OCI-LY1 (cell line): ENCODE measurements at regions not wholly inside any gene's neighbourhood (a gene's known extent, or its start where the extent isn't known, plus 50 kb on each side); places are given as distances from the start of the nearest gene placed in this dataset.

Source experiments
- H2AFZ ChIP-seq: fragments of 200-600 bp; sonication (generic), shearing (Covaris generic); 2 replicates; pipeline ENCODE4 v1.6.0; 2014; ENCODE audit warnings: antibody characterized with exemption, mild to moderate bottlenecking, low read length
- H3F3A ChIP-seq: fragments of 200-600 bp; sonication (generic), shearing (Covaris generic); 2 replicates; pipeline ENCODE4 v1.6.0; 2014; ENCODE audit warnings: mild to moderate bottlenecking, antibody characterized with exemption, low read length, moderate library complexity; ENCODE audit not compliant: insufficient read depth
- H3K27ac ChIP-seq: fragments of 200-600 bp; sonication (generic); 2 replicates; pipeline ENCODE4 v1.5.1; 2014; ENCODE audit warnings: low read length, mixed run types, mild to moderate bottlenecking, low read depth; ENCODE audit not compliant: poor library complexity, severe bottlenecking
- H3K27me3 ChIP-seq: fragments of 200-600 bp; sonication (generic); 2 replicates; pipeline ENCODE4 v1.6.0; 2014; ENCODE audit warnings: antibody characterized with exemption, mild to moderate bottlenecking, low read length, moderate library complexity; ENCODE audit not compliant: insufficient read depth
- H3K36me3 ChIP-seq: fragments of 200-600 bp; sonication (generic); 2 replicates; pipeline ENCODE4 v1.6.1; 2014; ENCODE audit warnings: mild to moderate bottlenecking, antibody characterized with exemption, low read length, moderate library complexity, mixed read lengths; ENCODE audit not compliant: insufficient read depth
- H3K4me1 ChIP-seq: fragments of 200-600 bp; sonication (generic); 2 replicates; pipeline ENCODE4 v1.5.1; 2014; ENCODE audit warnings: mild to moderate bottlenecking, low read length, moderate library complexity; ENCODE audit not compliant: insufficient read depth, severe bottlenecking
- H3K4me2 ChIP-seq: fragments of 200-600 bp; sonication (generic), shearing (Covaris generic); 2 replicates; pipeline ENCODE4 v1.6.1; 2014; ENCODE audit warnings: low read length
- H3K4me3 ChIP-seq: fragments of 200-600 bp; sonication (generic); 2 replicates; pipeline ENCODE4 v1.5.1; 2014; ENCODE audit warnings: low read length, low read depth, mild to moderate bottlenecking, mixed read lengths; ENCODE audit not compliant: poor library complexity, severe bottlenecking
- H3K79me2 ChIP-seq: fragments of 200-600 bp; shearing (Covaris generic); 2 replicates; pipeline ENCODE4 v1.6.1; 2016; ENCODE audit warnings: mixed run types, low read length, mixed read lengths; ENCODE audit not compliant: insufficient read depth
- H3K9ac ChIP-seq: fragments of 200-600 bp; sonication (generic), shearing (Covaris generic); 2 replicates; pipeline ENCODE4 v1.6.1; 2014; ENCODE audit warnings: mild to moderate bottlenecking, low read length, mixed read lengths
- H3K9me2 ChIP-seq: fragments of 200-600 bp; sonication (generic), shearing (Covaris generic); 2 replicates; pipeline ENCODE4 v1.6.1; 2014; ENCODE audit warnings: low read depth, mild to moderate bottlenecking, low read length, mixed read lengths
- H3K9me3 ChIP-seq: fragments of 200-600 bp; shearing (Covaris generic); 2 replicates; pipeline ENCODE4 v1.6.1; 2014; ENCODE audit warnings: low read length, mixed read lengths
- H4K20me1 ChIP-seq: fragments of 200-600 bp; sonication (generic), shearing (Covaris generic); 2 replicates; pipeline ENCODE4 v1.6.0; 2016; ENCODE audit warnings: mild to moderate bottlenecking, low read length; ENCODE audit not compliant: insufficient read depth
- CTCF ChIP-seq: fragments of 200-600 bp; sonication (generic), shearing (Covaris generic); IDR thresholded peaks from 2 replicates; pipeline ENCODE4 v1.5.1; 2017; ENCODE audit warnings: mild to moderate bottlenecking, antibody characterized with exemption, low read length, moderate library complexity, mixed read lengths
- EZH2 ChIP-seq: fragments of 200-600 bp; sonication (generic), shearing (Covaris generic); IDR thresholded peaks from 2 replicates; pipeline ENCODE4 v1.8.0; 2017; ENCODE audit warnings: borderline replicate concordance, mixed run types, mild to moderate bottlenecking, antibody characterized with exemption, low read length, moderate library complexity, mixed read lengths

- H3K27me3 ChIP-seq = no peaks in the 10 kb centered on the region
- H3K9me2 ChIP-seq = no peaks in the 10 kb centered on the region
- no peaks in the 10 kb centered on the region for H3K36me3 ChIP-seq
- H3F3A ChIP-seq = no peaks in the 10 kb centered on the region
- TF ChIP-seq EZH2 = no peak
- no peak for TF ChIP-seq CTCF
- H2AFZ ChIP-seq = no peak overlapping the region
- H3K4me3 ChIP-seq = no peak overlapping the region
- no peak overlapping the region for H3K27ac ChIP-seq
- H3K79me2 ChIP-seq = no peaks in the 10 kb centered on the region
- no peaks in the 10 kb centered on the region for H4K20me1 ChIP-seq
- H3K4me1 ChIP-seq = no peaks in the 10 kb centered on the region
- H3K9ac ChIP-seq = no peak overlapping the region
- H3K4me2 ChIP-seq = no peak overlapping the region
- H3K9me3 ChIP-seq = no peaks in the 10 kb centered on the region
Observed at GRCh38 chr10:58016614-58017013, 251.1 kb downstream of the IPMK start.

- H2AFZ ChIP-seq = no peak overlapping the region
Observed at GRCh38 chr10:58014436-58014835, 253.3 kb downstream of the IPMK start.

GRCh38 chr10:58013406-58013805, 254.3 kb downstream of the IPMK start:
- Histone ChIP-seq H3K4me3 (no peak overlapping the region), H3K79me2 (no peaks in the 10 kb centered on the region), H3F3A (no peaks in the 10 kb centered on the region), H3K27me3 (no peaks in the 10 kb centered on the region), H3K9ac (no peak overlapping the region), H3K27ac (no peak overlapping the region), H2AFZ (no peak overlapping the region), H3K9me3 (no peaks in the 10 kb centered on the region), H4K20me1 (no peaks in the 10 kb centered on the region), H3K4me1 (no peaks in the 10 kb centered on the region), H3K4me2 (no peak overlapping the region), H3K36me3 (no peaks in the 10 kb centered on the region), H3K9me2 (no peaks in the 10 kb centered on the region)
- no peak for TF ChIP-seq CTCF

More at GRCh38 chr10:58014436-58014835, 253.3 kb downstream of the IPMK start:
- H3K27me3 ChIP-seq = no peaks in the 10 kb centered on the region
- TF ChIP-seq EZH2 (no peak), CTCF (no peak)
- no peaks in the 10 kb centered on the region for H3F3A ChIP-seq
- H4K20me1 ChIP-seq = no peaks in the 10 kb centered on the region
- no peaks in the 10 kb centered on the region for H3K9me3 ChIP-seq
- H3K9me2 ChIP-seq = no peaks in the 10 kb centered on the region
- no peak overlapping the region for H3K4me2 ChIP-seq
- H3K36me3 ChIP-seq = no peaks in the 10 kb centered on the region
- no peak overlapping the region for H3K9ac ChIP-seq
- no peak overlapping the region for H3K27ac ChIP-seq
- H3K4me3 ChIP-seq = no peak overlapping the region
- H3K4me1 ChIP-seq = no peaks in the 10 kb centered on the region
- no peaks in the 10 kb centered on the region for H3K79me2 ChIP-seq
